PC-3 (cell line): ENCODE measurements at regions not wholly inside any gene's neighbourhood (a gene's known extent, or its start where the extent isn't known, plus 50 kb on each side); places are given as distances from the start of the nearest gene placed in this dataset.
A peak's percentile ranks its signal among the peaks of the same experiment; 100 is the strongest.
"Not testable (repeated sequence)": the region's sequence is repeated elsewhere in the genome, so short reads cannot be mapped to it uniquely, and the experiment has no call there.

ENCODE experiments used
- ATAC-seq: fragments of 200-7000 bp; cut with Tn5 transposase; 2 replicates; pipeline ENCODE4 v1.9.1; 2020; ENCODE audit warnings: mild to moderate bottlenecking, moderate library complexity
- BruUV-seq: library from RNA; stranded (reverse); fragments of 400-500 nt; replicated peaks from 2 replicates; lab custom pipeline; 2021; lab: Mats Ljungman, UMichigan
- CTCF ChIA-PET: fragments of 300-600 bp; sonication (Branson Sonifier 250); formaldehyde crosslinking; loops from one replicate; lab custom pipeline; 2022; ENCODE audit warnings: antibody characterized with exemption; lab: Charles Lee
- POLR2A ChIA-PET: fragments of 300-600 bp; sonication (Branson Sonifier 250); formaldehyde crosslinking; loops from one replicate; lab custom pipeline; 2022; ENCODE audit warnings: antibody characterized with exemption; ENCODE audit not compliant: unreplicated experiment; lab: Charles Lee
- DNase-seq: peaks from one replicate; pipeline ENCODE4 v3.0.0-alpha.2; 2015
- H2AFZ ChIP-seq: fragments of 300-600 bp; sonication (generic); 2 replicates; pipeline ENCODE4 v1.6.0; 2016; ENCODE audit warnings: antibody characterized with exemption, low read length
- H3F3A ChIP-seq: fragments of 300-600 bp; sonication (generic); one replicate; pipeline ENCODE4 v1.6.0; 2017; ENCODE audit warnings: antibody characterized with exemption, low read length, control low read depth, mild to moderate bottlenecking; ENCODE audit not compliant: unreplicated experiment
- H3K27ac ChIP-seq: fragments of 300-600 bp; sonication (generic); 2 replicates; pipeline ENCODE4 v1.5.1; 2016; ENCODE audit warnings: mild to moderate bottlenecking, low read length
- H3K27me3 ChIP-seq: fragments of 300-600 bp; sonication (generic); 2 replicates; pipeline ENCODE4 v1.6.1; 2016; ENCODE audit warnings: low read length, mixed read lengths
- H3K36me3 ChIP-seq: fragments of 300-600 bp; sonication (generic); 2 replicates; pipeline ENCODE4 v1.6.1; 2016; ENCODE audit warnings: low read depth, mixed run types, low read length, mixed read lengths
- H3K4me1 ChIP-seq: fragments of 300-600 bp; sonication (generic); 2 replicates; pipeline ENCODE4 v1.5.1; 2016; ENCODE audit warnings: low read length; ENCODE audit not compliant: insufficient read depth
- H3K4me2 ChIP-seq: fragments of 300-600 bp; sonication (generic); 2 replicates; pipeline ENCODE4 v1.6.0; 2016; ENCODE audit warnings: low read length
- H3K4me3 ChIP-seq: fragments of 300-600 bp; sonication (generic); 2 replicates; pipeline ENCODE4 v1.5.1; 2016; ENCODE audit warnings: mild to moderate bottlenecking, low read length, mixed read lengths
- H3K79me2 ChIP-seq: fragments of 300-600 bp; sonication (generic); 2 replicates; pipeline ENCODE4 v1.6.1; 2017; ENCODE audit warnings: low read length, mixed read lengths
- H3K9ac ChIP-seq: fragments of 300-600 bp; sonication (generic); 2 replicates; pipeline ENCODE4 v1.6.0; 2016; ENCODE audit warnings: mild to moderate bottlenecking, low read length
- H3K9me2 ChIP-seq: fragments of 300-600 bp; sonication (generic); replicated peaks from 2 replicates; pipeline ENCODE4 v1.6.1; 2016; ENCODE audit warnings: mixed run types, low read length, mixed read lengths
- H3K9me3 ChIP-seq: fragments of 300-600 bp; sonication (generic); 2 replicates; pipeline ENCODE4 v1.6.1; 2016; ENCODE audit warnings: low read length, mixed read lengths
- H4K20me1 ChIP-seq: fragments of 300-600 bp; sonication (generic); 2 replicates; pipeline ENCODE4 v1.6.1; 2016; ENCODE audit warnings: low read length, mixed read lengths
- CTCF ChIP-seq: fragments of 300-600 bp; sonication (generic); conservative IDR thresholded peaks from 2 replicates; pipeline ENCODE4 v1.5.1; 2017; ENCODE audit warnings: antibody characterized with exemption, low read depth, mild to moderate bottlenecking, low read length
- EZH2 ChIP-seq: fragments of 300-600 bp; sonication (generic); IDR thresholded peaks from one replicate; pipeline ENCODE4 v1.6.1; 2017; ENCODE audit warnings: antibody characterized with exemption, mild to moderate bottlenecking, low read length; ENCODE audit not compliant: unreplicated experiment
- EZH2phosphoT487 ChIP-seq: fragments of 300-600 bp; sonication (generic); IDR thresholded peaks from 2 replicates; pipeline ENCODE4 v1.6.1; 2018; ENCODE audit warnings: mild to moderate bottlenecking, antibody characterized with exemption, low read length, borderline replicate concordance
- intact Hi-C: fragments of 100-400 bp; cut with micrococcal nuclease; formaldehyde crosslinking; loops from 2 replicates; pipeline ENCODE4 v1.9.0; 2023

- no peaks in the 10 kb centered on the region for H3K9me2 ChIP-seq
- BruUV-seq: no TSS peak
- H2AFZ ChIP-seq: no peak overlapping the region
- no peak overlapping the region for H3K4me2 ChIP-seq
- H3K27ac ChIP-seq: no peak overlapping the region
- H3K9me3 ChIP-seq: no peaks in the 10 kb centered on the region
- no peak overlapping the region for H3K4me3 ChIP-seq
- H3F3A ChIP-seq: no peaks in the 10 kb centered on the region
- H3K79me2 ChIP-seq: no peaks in the 10 kb centered on the region
- ChIA-PET POLR2A (no interaction called here), CTCF (interaction anchor here (0.5 kb wide), 1 partner anchor 293 kb away, joined by 3 read pairs; no protein-coding TSS in a partner anchor)
- H3K36me3 ChIP-seq: no peaks in the 10 kb centered on the region
- TF ChIP-seq CTCF (no peak), EZH2phosphoT487 (no peak), EZH2 (no peak)
- intact Hi-C loops: no loop called here
- DNase-seq (no peak), ATAC-seq (no peak)
- H3K27me3 ChIP-seq: peaks cover 52% of the 10 kb centered on the region
- H4K20me1 ChIP-seq: no peaks in the 10 kb centered on the region
- no peaks in the 10 kb centered on the region for H3K4me1 ChIP-seq
- no peak overlapping the region for H3K9ac ChIP-seq
Measured at GRCh38 chr3:10655105-10655504, 149.7 kb upstream of the ATP2B2 start.

DNA sequence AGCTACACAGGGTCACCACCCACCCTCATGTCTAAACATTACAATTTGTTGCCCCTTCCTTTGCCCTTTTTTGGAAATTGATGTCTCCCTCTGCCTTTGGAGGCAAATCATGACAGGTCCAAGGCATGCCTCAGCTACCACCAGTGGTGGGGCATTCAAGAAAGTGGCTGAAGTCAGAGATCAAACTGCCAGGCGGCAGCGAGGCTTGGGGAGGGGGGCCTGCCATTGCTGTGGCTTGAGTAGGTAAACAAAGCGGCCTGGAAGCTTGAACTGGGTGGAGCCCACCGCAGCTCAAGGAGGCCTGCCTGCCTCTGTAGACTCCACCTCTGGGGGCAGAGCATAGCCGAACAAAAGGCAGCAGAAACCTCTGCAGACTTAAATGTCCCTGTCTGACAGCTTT is 152.0 kb upstream of the ATP2B2 start:
- BruUV-seq, H3K9me3 ChIP-seq, intact Hi-C loops, CTCF ChIA-PET, H3K36me3 ChIP-seq, H3K4me1 ChIP-seq, H3K9me2 ChIP-seq, ATAC-seq, POLR2A ChIA-PET, H3K4me3 ChIP-seq, H2AFZ ChIP-seq, DNase-seq, H3F3A ChIP-seq, H3K9ac ChIP-seq, H4K20me1 ChIP-seq, H3K79me2 ChIP-seq, H3K4me2 ChIP-seq, H3K27ac ChIP-seq: not testable (repeated sequence)
- H3K27me3 ChIP-seq: peaks cover 52% of the 10 kb centered on the region

GRCh38 chr3:10665592-10665991 is 150.4 kb upstream of the SLC6A11 start:
- ChIA-PET POLR2A (interaction anchor here (0.6 kb wide), 1 partner anchor 301 kb away, joined by 3 read pairs; no protein-coding TSS in a partner anchor), CTCF (no interaction called here)
- Histone ChIP-seq H3K9me2 (no peaks in the 10 kb centered on the region), H4K20me1 (no peaks in the 10 kb centered on the region), H3K4me1 (no peaks in the 10 kb centered on the region), H3K79me2 (no peaks in the 10 kb centered on the region), H3K4me3 (no peak overlapping the region), H3K9ac (no peak overlapping the region), H3K4me2 (no peak overlapping the region), H3K27me3 (peaks cover 74% of the 10 kb centered on the region), H3K27ac (no peak overlapping the region), H3K9me3 (no peaks in the 10 kb centered on the region), H2AFZ (no peak overlapping the region), H3F3A (no peaks in the 10 kb centered on the region), H3K36me3 (no peaks in the 10 kb centered on the region)
- TF ChIP-seq CTCF (no peak), EZH2 (no peak), EZH2phosphoT487 (no peak)
- DNase-seq: no peak
- no TSS peak for BruUV-seq
- peak; percentile 46; the same call in 1 of the 2 replicates for ATAC-seq
- intact Hi-C loops: no loop called here
